Progenitor cell of endocrine pancreas (in vitro differentiated cells): ENCODE measurements at regions not wholly inside any gene's neighbourhood (a gene's known extent, or its start where the extent isn't known, plus 50 kb on each side); places are given as distances from the start of the nearest gene placed in this dataset.

Experiments
- DNase-seq: peaks from one replicate; pipeline ENCODE4 v3.0.0; 2021; ENCODE audit warnings: low spot score; ENCODE audit not compliant: unreplicated experiment
- H3K27ac Mint-ChIP-seq: 2 replicates; pipeline ENCODE4 v1.8.0; 2021; ENCODE audit warnings: mild to moderate bottlenecking, moderate library complexity, mixed read lengths
- H3K27me3 Mint-ChIP-seq: 2 replicates; pipeline ENCODE4 v1.8.0; 2021; ENCODE audit warnings: mixed read lengths
- H3K36me3 Mint-ChIP-seq: 2 replicates; pipeline ENCODE4 v1.8.0; 2022; ENCODE audit warnings: mixed read lengths; ENCODE audit not compliant: insufficient read depth
- H3K4me1 Mint-ChIP-seq: 2 replicates; pipeline ENCODE4 v1.8.0; 2021; ENCODE audit warnings: low read depth, mixed read lengths
- H3K4me3 Mint-ChIP-seq: 2 replicates; pipeline ENCODE4 v1.8.0; 2021; ENCODE audit warnings: low read depth, mild to moderate bottlenecking, moderate library complexity, mixed read lengths
- H3K9me3 Mint-ChIP-seq: 2 replicates; pipeline ENCODE4 v1.8.0; 2021; ENCODE audit warnings: low read depth, mixed read lengths
- CTCF ChIP-seq: fragments of 200-600 bp; sonication (generic); IDR thresholded peaks from one replicate; pipeline ENCODE4 v1.5.0; 2021; ENCODE audit warnings: antibody characterized with exemption, mild to moderate bottlenecking; ENCODE audit not compliant: unreplicated experiment

- H3K36me3 Mint-ChIP-seq, result no peaks in the 10 kb centered on the region
- TF ChIP-seq CTCF, result no peak
Measured at GRCh38 chr1:177772386-177772960, 197.4 kb downstream of the SEC16B start.

GRCh38 chr1:177771688-177772087, 198.2 kb downstream of the SEC16B start:
- Mint-ChIP-seq H3K4me3 (no peak overlapping the region), H3K27me3 (no peaks in the 10 kb centered on the region), H3K36me3 (no peaks in the 10 kb centered on the region), H3K4me1 (peaks cover 14% of the 10 kb centered on the region), H3K9me3 (peaks cover 11% of the 10 kb centered on the region), H3K27ac (no peak overlapping the region)
- no peak for DNase-seq
- no peak for TF ChIP-seq CTCF

More at GRCh38 chr1:177772386-177772960, 197.4 kb downstream of the SEC16B start:
- H3K9me3 Mint-ChIP-seq, result peaks cover 11% of the 10 kb centered on the region
- H3K27ac Mint-ChIP-seq, result no peak overlapping the region
- peaks cover 14% of the 10 kb centered on the region for H3K4me1 Mint-ChIP-seq
- no peaks in the 10 kb centered on the region for H3K27me3 Mint-ChIP-seq
- H3K4me3 Mint-ChIP-seq, result no peak overlapping the region
- DNase-seq, result no peak

DNA sequence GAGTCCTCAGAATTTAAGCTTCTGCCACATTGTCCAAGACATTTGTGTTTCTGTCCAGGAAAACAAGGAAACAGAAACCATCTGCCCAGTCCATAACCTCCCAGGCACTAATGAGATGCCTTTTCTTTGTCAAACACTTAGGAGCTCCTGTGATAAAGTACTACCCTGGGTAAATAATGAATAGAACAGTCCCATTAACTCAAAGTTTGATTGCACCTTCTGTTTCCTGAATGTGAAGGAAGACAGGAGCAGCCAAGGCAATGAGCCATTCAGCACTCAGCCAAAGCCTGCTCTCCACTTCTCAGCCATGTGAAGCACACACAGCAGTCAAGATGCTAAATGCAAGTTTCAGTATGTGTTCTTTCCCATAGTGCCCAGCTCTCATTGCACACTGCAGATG, 199.8 kb downstream of the SEC16B start:
- H3K4me1 Mint-ChIP-seq, result peaks cover 9% of the 10 kb centered on the region
- no peak overlapping the region for H3K27ac Mint-ChIP-seq
- no peak for DNase-seq
- peaks cover 11% of the 10 kb centered on the region for H3K9me3 Mint-ChIP-seq
- H3K4me3 Mint-ChIP-seq, result no peak overlapping the region
- no peaks in the 10 kb centered on the region for H3K36me3 Mint-ChIP-seq
- H3K27me3 Mint-ChIP-seq, result no peaks in the 10 kb centered on the region
- no peak for TF ChIP-seq CTCF

DNA sequence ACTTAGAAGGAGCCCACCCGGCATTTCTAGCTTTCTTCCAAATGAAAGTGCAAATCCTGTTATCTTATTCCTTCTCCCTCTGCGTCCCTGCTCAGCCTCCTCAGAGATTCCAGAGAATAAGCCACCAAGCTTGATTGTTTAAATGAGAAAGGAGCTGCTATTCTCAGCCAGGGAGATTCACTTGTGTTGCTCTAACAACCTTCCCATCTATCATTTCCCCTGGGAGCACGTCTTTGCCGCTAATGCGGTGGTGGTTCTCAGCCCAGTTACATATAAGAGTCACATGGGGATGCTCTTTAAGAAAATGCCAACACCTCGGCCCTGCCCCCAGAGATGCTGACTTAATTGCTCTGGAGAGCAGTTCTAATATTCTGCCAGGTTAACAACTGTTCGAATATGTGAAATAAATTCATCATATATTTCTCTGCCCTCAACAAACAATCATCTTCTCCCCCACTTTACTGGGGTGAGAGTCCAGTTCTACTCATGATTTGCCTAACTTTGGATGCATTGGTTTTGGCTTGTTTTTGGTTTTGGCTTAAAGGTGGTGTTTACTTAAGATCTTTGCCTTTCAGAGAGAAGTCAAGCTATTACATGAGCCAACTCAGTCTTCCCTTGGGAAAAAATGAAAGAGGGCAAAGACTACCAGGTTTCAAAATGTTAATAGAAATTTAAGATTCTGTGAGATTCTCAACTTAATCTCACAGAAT, 213.9 kb downstream of the SEC16B start:
- no peak for TF ChIP-seq CTCF
- no peak overlapping the region for H3K4me3 Mint-ChIP-seq
- peaks cover 12% of the 10 kb centered on the region for H3K9me3 Mint-ChIP-seq
- no peak overlapping the region for H3K27ac Mint-ChIP-seq
- no peaks in the 10 kb centered on the region for H3K4me1 Mint-ChIP-seq
- peaks cover 1% of the 10 kb centered on the region for H3K36me3 Mint-ChIP-seq
- DNase-seq, result no peak
- peaks cover 20% of the 10 kb centered on the region for H3K27me3 Mint-ChIP-seq

- Mint-ChIP-seq H3K27me3 (peaks cover 20% of the 10 kb centered on the region), H3K4me1 (no peaks in the 10 kb centered on the region), H3K4me3 (no peak overlapping the region), H3K27ac (no peak overlapping the region), H3K36me3 (peaks cover 1% of the 10 kb centered on the region), H3K9me3 (peaks cover 12% of the 10 kb centered on the region)
- no peak for TF ChIP-seq CTCF
- no peak for DNase-seq
Measured at GRCh38 chr1:177754603-177755002, 215.3 kb downstream of the SEC16B start.
